SK-N-MC (cell line): ENCODE measurements at regions not wholly inside any gene's neighbourhood (a gene's known extent, or its start where the extent isn't known, plus 50 kb on each side); places are given as distances from the start of the nearest gene placed in this dataset.

Source experiments
- DNase-seq: peaks from one replicate; pipeline ENCODE4 v3.0.0-alpha.2; 2011; ENCODE audit warnings: low read depth, low spot score
- H3K27ac ChIP-seq: fragments of 200-600 bp; sonication (generic); 2 replicates; pipeline ENCODE4 v1.5.1; 2016; ENCODE audit warnings: mixed run types
- H3K36me3 ChIP-seq: fragments of 200-600 bp; sonication (generic); 2 replicates; pipeline ENCODE4 v1.6.1; 2017; ENCODE audit warnings: antibody characterized with exemption, low read length, mixed read lengths; ENCODE audit not compliant: insufficient read depth
- H3K4me3 ChIP-seq: fragments of 200-600 bp; sonication (generic); 2 replicates; pipeline ENCODE4 v1.5.1; 2016
- H3K9ac ChIP-seq: fragments of 200-600 bp; sonication (generic); 2 replicates; pipeline ENCODE4 v1.8.0; 2017; ENCODE audit warnings: mixed run types, mixed read lengths; ENCODE audit not compliant: insufficient read length
- H3K9me3 ChIP-seq: fragments of 200-600 bp; sonication (generic); 2 replicates; pipeline ENCODE4 v1.6.1; 2017; ENCODE audit warnings: low read depth, mild to moderate bottlenecking, antibody characterized with exemption, low read length, moderate library complexity, mixed read lengths
- EZH2 ChIP-seq: fragments of 200-600 bp; sonication (generic); IDR thresholded peaks from one replicate; pipeline ENCODE4 v1.6.1; 2017; ENCODE audit warnings: antibody characterized with exemption
- FOXP2 ChIP-seq: optimal IDR thresholded peaks from 2 replicates; pipeline ENCODE3; 2011; ENCODE audit warnings: mild to moderate bottlenecking, moderate library complexity; ENCODE audit not compliant: insufficient read depth; ENCODE audit errors: extremely low read length, control extremely low read depth
- POLR2AphosphoS5 ChIP-seq: IDR thresholded peaks from 2 replicates; pipeline ENCODE4 v1.6.1; 2012; ENCODE audit warnings: mild to moderate bottlenecking, low read depth, low read length, borderline replicate concordance

GRCh38 chr3:153094386-153094785 is 67.6 kb upstream of the RAP2B start:
- H3K9me3 ChIP-seq, result no peaks in the 10 kb centered on the region
- TF ChIP-seq POLR2AphosphoS5, result no peak
- no peak for TF ChIP-seq EZH2
- TF ChIP-seq FOXP2, result no peak
- peak overlapping the region; percentile 10; the same call in 1 of the 2 replicates for H3K27ac ChIP-seq
- no peak overlapping the region for H3K4me3 ChIP-seq
- DNase-seq, result no peak
- no peak overlapping the region for H3K9ac ChIP-seq
- H3K36me3 ChIP-seq, result no peaks in the 10 kb centered on the region

- H3K9me3 ChIP-seq, result no peaks in the 10 kb centered on the region
- no peaks in the 10 kb centered on the region for H3K36me3 ChIP-seq
- H3K9ac ChIP-seq, result no peak overlapping the region
- H3K27ac ChIP-seq, result no peak overlapping the region
- H3K4me3 ChIP-seq, result no peak overlapping the region
- TF ChIP-seq EZH2, result no peak
- no peak for TF ChIP-seq FOXP2
- no peak for TF ChIP-seq POLR2AphosphoS5
- DNase-seq, result no peak
These were observed 66.6 kb upstream of the RAP2B start for GRCh38 chr3:153095441-153095840.

GRCh38 chr3:153096731-153097131 is 65.3 kb upstream of the RAP2B start:
- Histone ChIP-seq H3K9me3 (no peaks in the 10 kb centered on the region), H3K9ac (no peak overlapping the region), H3K27ac (no peak overlapping the region), H3K4me3 (no peak overlapping the region), H3K36me3 (no peaks in the 10 kb centered on the region)
- TF ChIP-seq EZH2 (no peak), POLR2AphosphoS5 (no peak)
- no peak for DNase-seq

- H3K36me3 ChIP-seq, result no peaks in the 10 kb centered on the region
- H3K4me3 ChIP-seq, result no peak overlapping the region
- no peak overlapping the region for H3K9ac ChIP-seq
- TF ChIP-seq POLR2AphosphoS5, result no peak
- no peak for TF ChIP-seq EZH2
- no peak for TF ChIP-seq FOXP2
- no peak overlapping the region for H3K27ac ChIP-seq
- DNase-seq, result no peak
- H3K9me3 ChIP-seq, result no peaks in the 10 kb centered on the region
These were observed 64.8 kb upstream of the RAP2B start for GRCh38 chr3:153097213-153097612.

GRCh38 chr3:153099131-153099530 is 62.9 kb upstream of the RAP2B start:
- H3K36me3 ChIP-seq, result no peaks in the 10 kb centered on the region
- TF ChIP-seq EZH2, result no peak
- no peak for TF ChIP-seq FOXP2
- TF ChIP-seq POLR2AphosphoS5, result no peak
- no peak overlapping the region for H3K4me3 ChIP-seq
- no peaks in the 10 kb centered on the region for H3K9me3 ChIP-seq
- no peak overlapping the region for H3K27ac ChIP-seq
- DNase-seq, result no peak
- H3K9ac ChIP-seq, result no peak overlapping the region

- no peak for DNase-seq
- Histone ChIP-seq H3K27ac (no peak overlapping the region), H3K9ac (no peak overlapping the region), H3K36me3 (no peaks in the 10 kb centered on the region), H3K9me3 (no peaks in the 10 kb centered on the region), H3K4me3 (no peak overlapping the region)
- no peak for TF ChIP-seq EZH2
- no peak for TF ChIP-seq POLR2AphosphoS5
- no peak for TF ChIP-seq FOXP2
These were observed 58.5 kb upstream of the RAP2B start for GRCh38 chr3:153103406-153103945.

- Histone ChIP-seq H3K4me3 (no peak overlapping the region), H3K9me3 (no peaks in the 10 kb centered on the region), H3K36me3 (no peaks in the 10 kb centered on the region), H3K9ac (no peak overlapping the region), H3K27ac (no peak overlapping the region)
- TF ChIP-seq FOXP2 (no peak), EZH2 (no peak), POLR2AphosphoS5 (no peak)
- no peak for DNase-seq
These were observed 52.0 kb upstream of the RAP2B start for GRCh38 chr3:153110041-153110440.

- Histone ChIP-seq H3K36me3 (no peaks in the 10 kb centered on the region), H3K9me3 (no peaks in the 10 kb centered on the region), H3K4me3 (no peak overlapping the region), H3K27ac (no peak overlapping the region), H3K9ac (no peak overlapping the region)
- no peak for TF ChIP-seq POLR2AphosphoS5
- TF ChIP-seq EZH2, result no peak
- no peak for TF ChIP-seq FOXP2
- DNase-seq, result no peak
These were observed 51.0 kb upstream of the RAP2B start for GRCh38 chr3:153111016-153111415.
